MG63 (cell line): ENCODE measurements at regions not wholly inside any gene's neighbourhood (a gene's known extent, or its start where the extent isn't known, plus 50 kb on each side); places are given as distances from the start of the nearest gene placed in this dataset.
"Not testable (repeated sequence)": the region's sequence is repeated elsewhere in the genome, so short reads cannot be mapped to it uniquely, and the experiment has no call there.

Experiments
- DNase-seq: peaks from one replicate; pipeline ENCODE4 v3.0.0-alpha.2; 2020
- H3K27me3 ChIP-seq: fragments of 250-450 bp; sonication (Bioruptor Pico); 2 replicates; pipeline ENCODE4 v1.5.1; 2020; ENCODE audit warnings: mild to moderate bottlenecking, moderate library complexity
- H3K36me3 ChIP-seq: fragments of 250-450 bp; sonication (Bioruptor Pico); 2 replicates; pipeline ENCODE4 v1.5.1; 2020; ENCODE audit warnings: mild to moderate bottlenecking, moderate library complexity
- H3K4me3 ChIP-seq: fragments of 250-450 bp; sonication (Bioruptor Pico); 2 replicates; pipeline ENCODE4 v1.5.1; 2020; ENCODE audit warnings: mild to moderate bottlenecking, moderate library complexity
- H3K9me3 ChIP-seq: fragments of 250-450 bp; sonication (Bioruptor Pico); 2 replicates; pipeline ENCODE4 v1.5.1; 2020; ENCODE audit warnings: mild to moderate bottlenecking, moderate library complexity

GRCh38 chr1:244758708-244759107 lies 76.8 kb upstream of the COX20 start:
- no peak for DNase-seq
- Histone ChIP-seq H3K27me3 (no peaks in the 10 kb centered on the region), H3K9me3 (no peaks in the 10 kb centered on the region), H3K4me3 (no peak overlapping the region), H3K36me3 (no peaks in the 10 kb centered on the region)

GRCh38 chr1:244759158-244759557 lies 76.3 kb upstream of the COX20 start:
- no peak for DNase-seq
- no peak overlapping the region for H3K4me3 ChIP-seq
- H3K27me3 ChIP-seq = no peaks in the 10 kb centered on the region
- no peaks in the 10 kb centered on the region for H3K36me3 ChIP-seq
- H3K9me3 ChIP-seq = no peaks in the 10 kb centered on the region

GRCh38 chr1:244760471-244760870 lies 75.0 kb upstream of the COX20 start:
- no peaks in the 10 kb centered on the region for H3K36me3 ChIP-seq
- no peak for DNase-seq
- no peaks in the 10 kb centered on the region for H3K27me3 ChIP-seq
- H3K9me3 ChIP-seq = no peaks in the 10 kb centered on the region
- H3K4me3 ChIP-seq = no peak overlapping the region

GRCh38 chr1:244761279-244761678 lies 74.2 kb upstream of the COX20 start:
- Histone ChIP-seq H3K4me3 (no peak overlapping the region), H3K36me3 (no peaks in the 10 kb centered on the region), H3K27me3 (no peaks in the 10 kb centered on the region), H3K9me3 (no peaks in the 10 kb centered on the region)
- DNase-seq = peak; percentile 15

GRCh38 chr1:244762629-244763028 lies 72.8 kb upstream of the COX20 start:
- no peaks in the 10 kb centered on the region for H3K27me3 ChIP-seq
- H3K36me3 ChIP-seq = no peaks in the 10 kb centered on the region
- peaks cover 6% of the 10 kb centered on the region for H3K9me3 ChIP-seq
- DNase-seq = no peak
- no peak overlapping the region for H3K4me3 ChIP-seq

GRCh38 chr1:244768186-244768585 lies 67.3 kb upstream of the COX20 start:
- H3K4me3 ChIP-seq = no peak overlapping the region
- no peak for DNase-seq
- H3K27me3 ChIP-seq = no peaks in the 10 kb centered on the region
- H3K36me3 ChIP-seq = no peaks in the 10 kb centered on the region
- peaks cover 6% of the 10 kb centered on the region for H3K9me3 ChIP-seq

- Histone ChIP-seq H3K4me3 (no peak overlapping the region), H3K9me3 (peaks cover 6% of the 10 kb centered on the region), H3K36me3 (no peaks in the 10 kb centered on the region), H3K27me3 (no peaks in the 10 kb centered on the region)
- DNase-seq = no peak
Observed at GRCh38 chr1:244768804-244769203, 66.7 kb upstream of the COX20 start.

GRCh38 chr1:244770556-244770955 lies 64.9 kb upstream of the COX20 start:
- DNase-seq, H3K27me3 ChIP-seq, H3K4me3 ChIP-seq, H3K9me3 ChIP-seq, H3K36me3 ChIP-seq: not testable (repeated sequence)

GRCh38 chr1:244773513-244773912 lies 61.9 kb upstream of the COX20 start:
- no peaks in the 10 kb centered on the region for H3K27me3 ChIP-seq
- H3K4me3 ChIP-seq = no peak overlapping the region
- no peaks in the 10 kb centered on the region for H3K9me3 ChIP-seq
- no peaks in the 10 kb centered on the region for H3K36me3 ChIP-seq
- no peak for DNase-seq

GRCh38 chr1:244776783-244777182 lies 58.7 kb upstream of the COX20 start:
- not testable (repeated sequence) for H3K9me3 ChIP-seq, H3K36me3 ChIP-seq, H3K4me3 ChIP-seq, DNase-seq, H3K27me3 ChIP-seq

GRCh38 chr1:244778344-244778743 lies 57.1 kb upstream of the COX20 start:
- H3K4me3 ChIP-seq = no peak overlapping the region
- H3K36me3 ChIP-seq = no peaks in the 10 kb centered on the region
- no peaks in the 10 kb centered on the region for H3K9me3 ChIP-seq
- no peaks in the 10 kb centered on the region for H3K27me3 ChIP-seq
- peak; percentile 23 for DNase-seq

- Histone ChIP-seq H3K36me3 (no peaks in the 10 kb centered on the region), H3K27me3 (no peaks in the 10 kb centered on the region), H3K4me3 (no peak overlapping the region), H3K9me3 (no peaks in the 10 kb centered on the region)
- DNase-seq = no peak
Observed at GRCh38 chr1:244779410-244779809, 56.0 kb upstream of the COX20 start.

GRCh38 chr1:244780311-244780710 lies 55.1 kb upstream of the COX20 start:
- DNase-seq = no peak
- no peaks in the 10 kb centered on the region for H3K36me3 ChIP-seq
- no peak overlapping the region for H3K4me3 ChIP-seq
- no peaks in the 10 kb centered on the region for H3K9me3 ChIP-seq
- no peaks in the 10 kb centered on the region for H3K27me3 ChIP-seq

- Histone ChIP-seq H3K9me3 (no peaks in the 10 kb centered on the region), H3K4me3 (no peak overlapping the region), H3K27me3 (no peaks in the 10 kb centered on the region), H3K36me3 (no peaks in the 10 kb centered on the region)
- DNase-seq = no peak
Observed at GRCh38 chr1:244782056-244782455, 53.4 kb upstream of the COX20 start.

- Histone ChIP-seq H3K27me3 (no peaks in the 10 kb centered on the region), H3K4me3 (no peak overlapping the region), H3K9me3 (no peaks in the 10 kb centered on the region), H3K36me3 (no peaks in the 10 kb centered on the region)
- DNase-seq = no peak
Observed at GRCh38 chr1:244783138-244783537, 52.3 kb upstream of the COX20 start.
